RWPE1 (cell line): ENCODE measurements at regions not wholly inside any gene's neighbourhood (a gene's known extent, or its start where the extent isn't known, plus 50 kb on each side); places are given as distances from the start of the nearest gene placed in this dataset.

ENCODE experiments used
- CTCF ChIA-PET: fragments of 350-600 bp; sonication (Branson Sonifier 250); formaldehyde crosslinking; extraction: SDS; loops from one replicate; lab custom pipeline; 2021; lab: Yijun Ruan, JAX
- POLR2A ChIA-PET: fragments of 400-600 bp; formaldehyde crosslinking; extraction: SDS; loops from one replicate; lab custom pipeline; 2020; ENCODE audit warnings: antibody characterized with exemption; ENCODE audit not compliant: low non-redundant PET; lab: Yijun Ruan, JAX
- DNase-seq: peaks from one replicate; pipeline ENCODE4 v3.0.0; 2012; ENCODE audit warnings: low spot score
- H3K27ac ChIP-seq: fragments of 450-650 bp; 2 replicates; pipeline ENCODE4 v1.5.1; 2017
- TF ChIP-seq, protein P1 (sequence below): fragments of 450-650 bp; conservative IDR thresholded peaks from 2 replicates; pipeline ENCODE4 v1.5.1; 2017; ENCODE audit warnings: low read depth, mild to moderate bottlenecking

GRCh38 chr2:151114874-151115273 is 146.8 kb downstream of the RBM43 start:
- no peak overlapping the region for H3K27ac ChIP-seq
- TF ChIP-seq, protein P1, sequence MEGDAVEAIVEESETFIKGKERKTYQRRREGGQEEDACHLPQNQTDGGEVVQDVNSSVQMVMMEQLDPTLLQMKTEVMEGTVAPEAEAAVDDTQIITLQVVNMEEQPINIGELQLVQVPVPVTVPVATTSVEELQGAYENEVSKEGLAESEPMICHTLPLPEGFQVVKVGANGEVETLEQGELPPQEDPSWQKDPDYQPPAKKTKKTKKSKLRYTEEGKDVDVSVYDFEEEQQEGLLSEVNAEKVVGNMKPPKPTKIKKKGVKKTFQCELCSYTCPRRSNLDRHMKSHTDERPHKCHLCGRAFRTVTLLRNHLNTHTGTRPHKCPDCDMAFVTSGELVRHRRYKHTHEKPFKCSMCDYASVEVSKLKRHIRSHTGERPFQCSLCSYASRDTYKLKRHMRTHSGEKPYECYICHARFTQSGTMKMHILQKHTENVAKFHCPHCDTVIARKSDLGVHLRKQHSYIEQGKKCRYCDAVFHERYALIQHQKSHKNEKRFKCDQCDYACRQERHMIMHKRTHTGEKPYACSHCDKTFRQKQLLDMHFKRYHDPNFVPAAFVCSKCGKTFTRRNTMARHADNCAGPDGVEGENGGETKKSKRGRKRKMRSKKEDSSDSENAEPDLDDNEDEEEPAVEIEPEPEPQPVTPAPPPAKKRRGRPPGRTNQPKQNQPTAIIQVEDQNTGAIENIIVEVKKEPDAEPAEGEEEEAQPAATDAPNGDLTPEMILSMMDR: no peak
- DNase-seq: no peak
- ChIA-PET CTCF (no interaction called here), POLR2A (no interaction called here)

GRCh38 chr2:151113318-151113717 is 148.3 kb downstream of the RBM43 start:
- TF ChIP-seq, protein P1: no peak
- no peak overlapping the region for H3K27ac ChIP-seq
- ChIA-PET CTCF (no interaction called here), POLR2A (no interaction called here)
- DNase-seq: no peak

GRCh38 chr2:151111599-151112278 is 149.9 kb downstream of the RBM43 start:
- peak; percentile 66 for DNase-seq
- TF ChIP-seq, protein P1: no peak
- POLR2A ChIA-PET: no interaction called here
- CTCF ChIA-PET: no interaction called here
- no peak overlapping the region for H3K27ac ChIP-seq

DNA sequence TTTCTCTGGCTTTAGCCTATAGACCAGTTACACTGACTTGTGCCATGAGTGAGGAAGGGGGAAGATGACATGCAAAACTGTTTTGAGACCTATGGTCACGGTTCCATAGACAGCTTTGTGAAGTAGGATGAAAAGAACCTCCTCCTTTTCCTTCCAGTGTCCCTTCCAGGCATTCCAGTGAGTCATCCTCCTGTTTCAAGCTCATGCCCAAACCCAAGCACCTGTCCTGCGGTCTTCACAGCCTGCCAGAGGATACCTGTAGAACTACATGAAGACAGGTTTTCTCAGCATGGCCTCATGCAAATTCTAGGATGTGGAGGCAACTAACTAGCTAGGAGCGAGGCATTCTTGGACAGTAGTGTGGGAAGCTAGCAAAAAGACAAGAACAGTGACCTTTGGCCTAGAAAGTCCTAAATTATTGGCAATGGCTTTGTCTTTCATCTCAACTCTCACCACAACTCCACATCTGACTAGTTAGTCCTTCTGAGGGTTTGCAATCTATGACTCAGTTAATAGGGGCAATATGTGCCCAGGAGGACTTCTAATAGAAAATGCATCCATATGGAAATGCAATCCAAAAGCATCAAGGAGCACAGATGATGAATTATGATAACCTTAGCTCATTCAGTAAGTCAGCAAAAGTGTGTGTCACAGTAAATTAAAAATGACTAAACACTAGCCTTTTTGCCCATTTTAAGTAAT is 154.7 kb downstream of the RBM43 start:
- DNase-seq: peak; percentile 9
- no peak overlapping the region for H3K27ac ChIP-seq
- TF ChIP-seq, protein P1: no peak
- CTCF ChIA-PET: interaction anchor here (0.6 kb wide), 2 partner anchors 55 to 725 kb away, joined by 3 read pairs; no protein-coding TSS in a partner anchor
- POLR2A ChIA-PET: no interaction called here

- ChIA-PET CTCF (no interaction called here), POLR2A (no interaction called here)
- TF ChIP-seq, protein P1: no peak
- no peak for DNase-seq
- H3K27ac ChIP-seq: no peak overlapping the region
Observed at GRCh38 chr2:151103551-151103950, 158.1 kb downstream of the RBM43 start.

DNA sequence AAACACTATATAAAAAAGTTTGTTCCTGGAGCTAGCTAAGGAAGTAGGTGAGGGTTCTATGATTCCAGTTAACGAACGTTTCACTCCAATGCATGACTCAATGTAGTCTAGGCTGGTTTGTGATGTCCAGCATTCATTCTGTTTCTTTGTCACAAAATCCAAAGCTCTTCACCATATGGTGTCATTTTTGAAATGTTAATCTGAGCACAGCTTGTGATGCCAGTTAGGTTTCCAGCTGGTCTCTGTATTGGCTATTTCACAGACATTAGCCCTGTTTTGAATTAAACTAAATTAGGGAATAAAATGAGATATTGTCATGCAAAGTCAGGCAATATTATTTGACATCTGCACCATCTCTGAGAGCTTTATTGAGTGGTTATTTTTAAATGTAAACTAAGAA is 159.4 kb downstream of the RBM43 start:
- ChIA-PET CTCF (interaction anchor here (0.6 kb wide), 2 partner anchors 60 to 132 kb away, joined by 3 to 4 read pairs; no protein-coding TSS in a partner anchor), POLR2A (no interaction called here)
- TF ChIP-seq, protein P1: no peak
- no peak overlapping the region for H3K27ac ChIP-seq
- no peak for DNase-seq
